CD4-positive, alpha-beta T cell (primary cell): ENCODE measurements at regions not wholly inside any gene's neighbourhood (a gene's known extent, or its start where the extent isn't known, plus 50 kb on each side); places are given as distances from the start of the nearest gene placed in this dataset.

ENCODE experiments used
- ATAC-seq: fragments of 200-7000 bp; cut with Tn5 transposase; one replicate; pipeline ENCODE4 v1.10.0; 2022; ENCODE audit warnings: mild to moderate bottlenecking; ENCODE audit not compliant: poor library complexity
- CTCF ChIA-PET: fragments of 350-600 bp; sonication (Branson Sonifier 250); formaldehyde crosslinking; loops from one replicate; lab custom pipeline; 2021; ENCODE audit warnings: antibody characterized with exemption, inconsistent platforms; lab: Charles Lee
- POLR2A ChIA-PET: fragments of 350-600 bp; sonication (Branson Sonifier 250); formaldehyde crosslinking; loops from one replicate; lab custom pipeline; 2021; ENCODE audit warnings: antibody characterized with exemption, inconsistent platforms; lab: Charles Lee
- DNase-seq, 14 experiments: peaks; one replicate each; pipeline ENCODE4 v3.0.0-alpha.2; 2013 to 2020; ENCODE audit warnings: mixed read lengths in 2 of 14
- H3K27ac ChIP-seq, 2 donors: one replicate each; pipeline versions ENCODE4 v1.5.1 to v1.7.0; 2013; ENCODE audit warnings: low read length in 2 of 2, low read depth in 1 of 2, mild to moderate bottlenecking in 1 of 2
- H3K27me3 ChIP-seq, 2 experiments: 1 replicate in 1 of 2; 2 replicates in 1 of 2; pipeline versions ENCODE4 v1.6.1 to v1.7.0; 2013; ENCODE audit warnings: low read length in 2 of 2, control low read depth in 1 of 2, mild to moderate bottlenecking in 1 of 2, moderate library complexity in 1 of 2; ENCODE audit not compliant: insufficient read depth in 2 of 2, control insufficient read depth in 1 of 2
- H3K36me3 ChIP-seq: one replicate; pipeline ENCODE4 v1.6.1; 2013; ENCODE audit warnings: low read length, control low read depth; ENCODE audit not compliant: insufficient read depth
- H3K4me1 ChIP-seq: one replicate; pipeline ENCODE4 v1.6.1; 2013; ENCODE audit warnings: low read length, control low read depth; ENCODE audit not compliant: insufficient read depth
- H3K4me3 ChIP-seq: one replicate; pipeline ENCODE4 v1.5.1; 2013; ENCODE audit warnings: mild to moderate bottlenecking, low read length, moderate library complexity
- H3K9me3 ChIP-seq, 2 experiments: 1 replicate in 1 of 2; 2 replicates in 1 of 2; pipeline versions ENCODE4 v1.6.1 to v1.7.0; 2013; ENCODE audit warnings: low read length in 2 of 2, mild to moderate bottlenecking in 2 of 2, control low read depth in 1 of 2, moderate library complexity in 1 of 2; ENCODE audit not compliant: control insufficient read depth in 1 of 2, insufficient read depth in 1 of 2
- H3K27ac Mint-ChIP-seq: one replicate; pipeline ENCODE4 v1.8.0; 2020; ENCODE audit warnings: mixed read lengths
- H3K27me3 Mint-ChIP-seq: one replicate; pipeline ENCODE4 v1.8.0; 2021; ENCODE audit warnings: mixed read lengths
- H3K36me3 Mint-ChIP-seq: one replicate; pipeline ENCODE4 v1.8.0; 2021; ENCODE audit warnings: low read depth, mixed read lengths
- H3K4me1 Mint-ChIP-seq: one replicate; pipeline ENCODE4 v1.8.0; 2021; ENCODE audit warnings: low read depth, mixed read lengths
- H3K4me3 Mint-ChIP-seq: one replicate; pipeline ENCODE4 v1.8.0; 2020; ENCODE audit warnings: mild to moderate bottlenecking, mixed read lengths
- H3K9me3 Mint-ChIP-seq: one replicate; pipeline ENCODE4 v1.8.0; 2020; ENCODE audit warnings: mixed read lengths
- CTCF ChIP-seq: fragments of 200-600 bp; IDR thresholded peaks from one replicate; pipeline ENCODE4 v1.8.0; 2022; ENCODE audit warnings: antibody characterized with exemption, mild to moderate bottlenecking
- intact Hi-C, 2 experiments: fragments of 100-400 bp; cut with DNase I in 1 of 2; cut with micrococcal nuclease in 1 of 2; formaldehyde crosslinking; loops; one replicate each; pipeline versions ENCODE4 v1.15.1 to v1.9.0; 2023 to 2025; cut with DNase I, micrococcal nuclease

GRCh38 chr22:44380756-44381486 is 68.2 kb upstream of the SHISAL1 start:
- H3K4me1 ChIP-seq = no peaks in the 10 kb centered on the region
- H3K9me3 ChIP-seq = no peaks in the 10 kb centered on the region
- intact Hi-C loops = no loop called here
- no peaks in the 10 kb centered on the region for H3K4me1 Mint-ChIP-seq
- no peaks in the 10 kb centered on the region for H3K27me3 ChIP-seq
- H3K36me3 Mint-ChIP-seq = no peaks in the 10 kb centered on the region
- DNase-seq (no peak), ATAC-seq (no peak)
- no peak overlapping the region for H3K4me3 ChIP-seq
- no peak overlapping the region for H3K4me3 Mint-ChIP-seq
- H3K27me3 Mint-ChIP-seq = peaks cover 4% of the 10 kb centered on the region
- H3K9me3 Mint-ChIP-seq = peaks cover 2% of the 10 kb centered on the region
- no peak overlapping the region for H3K27ac Mint-ChIP-seq
- CTCF ChIA-PET = no interaction called here
- no peak overlapping the region for H3K27ac ChIP-seq
- POLR2A ChIA-PET = no interaction called here
- no peak for TF ChIP-seq CTCF
- H3K36me3 ChIP-seq = no peaks in the 10 kb centered on the region

- H3K4me1 Mint-ChIP-seq = no peaks in the 10 kb centered on the region
- Histone ChIP-seq H3K36me3 (no peaks in the 10 kb centered on the region), H3K9me3 (peaks cover 0 to 6% of the 10 kb centered on the region in 2 experiments), H3K27me3 (no peaks in the 10 kb centered on the region), H3K27ac (no peak overlapping the region), H3K4me1 (no peaks in the 10 kb centered on the region), H3K4me3 (no peak overlapping the region)
- CTCF ChIA-PET = interaction anchor here (0.6 kb wide), 1 partner anchor 493 kb away, joined by 3 read pairs; no protein-coding TSS in a partner anchor
- H3K4me3 Mint-ChIP-seq = no peak overlapping the region
- H3K27me3 Mint-ChIP-seq = peaks cover 4% of the 10 kb centered on the region
- no peak overlapping the region for H3K27ac Mint-ChIP-seq
- no peak for DNase-seq
- TF ChIP-seq CTCF = no peak
- intact Hi-C loops = no loop called here
- H3K36me3 Mint-ChIP-seq = no peaks in the 10 kb centered on the region
- ATAC-seq = no peak
- peaks cover 8% of the 10 kb centered on the region for H3K9me3 Mint-ChIP-seq
- POLR2A ChIA-PET = no interaction called here
Observed at GRCh38 chr22:44379817-44380755, 67.3 kb upstream of the SHISAL1 start.

- Histone ChIP-seq H3K4me3 (no peak overlapping the region), H3K36me3 (no peaks in the 10 kb centered on the region), H3K27me3 (peaks cover 0 to 3% of the 10 kb centered on the region in 2 experiments), H3K9me3 (peaks cover 8 to 10% of the 10 kb centered on the region in 2 experiments), H3K4me1 (no peaks in the 10 kb centered on the region), H3K27ac (no peak overlapping the region)
- no peak for TF ChIP-seq CTCF
- Mint-ChIP-seq H3K4me3 (no peak overlapping the region), H3K27me3 (peaks cover 4% of the 10 kb centered on the region), H3K4me1 (no peaks in the 10 kb centered on the region), H3K9me3 (peaks cover 14% of the 10 kb centered on the region), H3K27ac (no peak overlapping the region), H3K36me3 (no peaks in the 10 kb centered on the region)
- POLR2A ChIA-PET = no interaction called here
- ATAC-seq = no peak
- intact Hi-C loops = no loop called here
- no peak for DNase-seq
- CTCF ChIA-PET = no interaction called here
Observed at GRCh38 chr22:44378380-44378779, 65.6 kb upstream of the SHISAL1 start.
